GM08714 (cell line): ENCODE measurements at regions not wholly inside any gene's neighbourhood (a gene's known extent, or its start where the extent isn't known, plus 50 kb on each side); places are given as distances from the start of the nearest gene placed in this dataset.

Source experiments
- H3K4me3 ChIP-seq: fragments of 200-500 bp; sonication (Bioruptor generic); 2 replicates; pipeline ENCODE4 v1.5.1; 2014; ENCODE audit warnings: mild to moderate bottlenecking, low read length, inconsistent platforms
- ZNF274 ChIP-seq: IDR thresholded peaks from 2 replicates; pipeline ENCODE4 v1.6.1; 2012; ENCODE audit warnings: mild to moderate bottlenecking, low read depth, low read length

DNA sequence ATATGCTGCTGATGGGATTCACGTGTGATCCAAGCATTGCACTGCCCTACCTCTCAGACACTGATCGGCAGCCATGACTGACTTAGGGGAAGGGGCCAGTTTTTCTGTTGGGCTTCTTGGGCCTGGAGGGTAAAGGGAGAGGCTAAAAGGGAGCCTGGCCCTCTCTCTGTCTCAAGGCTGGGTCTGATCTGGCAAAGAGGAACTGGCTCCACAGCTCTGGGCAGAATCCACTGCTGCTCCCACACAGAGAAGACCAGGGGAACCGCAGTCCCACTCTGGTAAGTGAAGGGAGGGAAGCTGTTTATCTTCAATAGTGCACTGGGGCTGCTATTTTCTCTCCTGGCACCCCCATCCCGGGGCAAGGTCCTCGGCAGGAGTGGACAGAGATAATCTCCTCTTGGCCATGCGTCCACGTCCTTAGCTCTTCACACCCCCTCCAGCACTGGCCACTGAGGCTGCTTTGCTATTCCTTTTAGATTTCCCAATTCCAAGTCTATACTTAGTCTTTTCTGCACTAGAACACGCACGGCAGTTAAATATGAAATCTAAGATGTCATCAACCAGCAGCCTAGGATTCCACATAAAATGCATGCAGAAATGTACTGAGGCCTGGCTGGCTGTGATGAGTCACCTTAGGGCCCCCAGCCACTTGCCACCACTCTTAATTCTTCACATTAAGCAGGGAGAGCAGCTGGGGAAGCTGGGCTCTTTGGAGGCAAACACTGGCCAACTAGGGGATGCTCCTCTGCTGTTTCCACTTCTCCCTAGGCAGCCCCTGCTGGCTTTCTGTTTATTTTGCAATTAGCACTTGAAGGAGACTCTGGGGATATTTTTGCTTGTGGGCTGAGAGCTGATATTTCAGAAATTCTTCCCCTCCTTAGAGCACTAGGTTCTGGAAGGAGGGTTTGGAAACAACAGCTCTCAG is 87.8 kb upstream of the ARMC2 start:
- TF ChIP-seq ZNF274 = no peak
- H3K4me3 ChIP-seq = no peak overlapping the region

DNA sequence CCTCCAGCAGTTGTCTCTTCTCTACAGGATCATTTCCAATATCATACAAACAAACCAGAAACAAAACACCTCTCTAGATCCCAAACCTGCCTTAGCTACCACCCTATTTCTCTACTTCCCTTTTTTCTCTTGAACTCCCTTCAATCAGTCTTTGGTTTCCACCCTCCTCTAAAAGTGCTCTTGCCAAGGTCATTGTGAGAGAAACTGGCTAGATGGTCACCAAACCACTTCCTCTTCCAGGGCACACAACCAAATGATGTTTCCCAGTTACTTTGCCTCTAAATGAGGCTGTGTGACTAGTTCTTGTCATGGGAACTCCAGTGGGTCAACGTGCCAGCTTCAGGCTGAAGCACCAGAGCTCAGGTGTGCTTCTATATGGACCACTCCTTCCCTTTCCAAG is 85.8 kb upstream of the ARMC2 start:
- H3K4me3 ChIP-seq = no peak overlapping the region
- TF ChIP-seq ZNF274 = no peak

DNA sequence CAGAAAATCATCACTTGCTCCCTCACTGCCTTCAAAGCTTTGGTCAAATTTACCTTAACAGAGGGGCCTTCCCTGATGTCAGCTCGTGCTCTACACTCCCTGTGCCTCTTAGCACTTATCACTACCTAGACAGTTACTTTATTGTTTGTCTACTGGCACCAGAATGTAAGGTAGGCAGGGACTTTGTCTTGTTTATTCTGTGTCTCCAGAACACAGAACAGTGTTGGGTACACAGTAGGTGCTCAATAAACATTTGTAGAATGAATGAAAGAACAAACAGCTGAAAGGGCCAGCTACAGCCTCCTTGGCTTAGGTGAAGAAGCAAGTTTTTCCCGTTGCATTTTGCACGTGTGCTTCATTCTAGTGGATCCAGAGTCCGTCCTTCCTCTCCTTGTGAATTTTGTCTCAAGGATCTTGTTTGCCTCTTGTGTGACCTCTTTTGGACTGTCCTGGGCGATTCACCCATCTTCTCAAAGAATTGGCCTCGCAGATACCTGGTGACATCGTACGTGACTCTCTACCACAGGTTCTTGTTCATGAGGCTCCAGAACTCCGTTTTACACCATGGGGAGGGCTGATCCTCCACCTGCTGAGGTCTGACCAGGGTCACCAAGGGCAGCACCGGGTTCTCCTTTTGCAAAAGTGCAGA is 84.2 kb upstream of the ARMC2 start:
- no peak for TF ChIP-seq ZNF274
- no peak overlapping the region for H3K4me3 ChIP-seq

DNA sequence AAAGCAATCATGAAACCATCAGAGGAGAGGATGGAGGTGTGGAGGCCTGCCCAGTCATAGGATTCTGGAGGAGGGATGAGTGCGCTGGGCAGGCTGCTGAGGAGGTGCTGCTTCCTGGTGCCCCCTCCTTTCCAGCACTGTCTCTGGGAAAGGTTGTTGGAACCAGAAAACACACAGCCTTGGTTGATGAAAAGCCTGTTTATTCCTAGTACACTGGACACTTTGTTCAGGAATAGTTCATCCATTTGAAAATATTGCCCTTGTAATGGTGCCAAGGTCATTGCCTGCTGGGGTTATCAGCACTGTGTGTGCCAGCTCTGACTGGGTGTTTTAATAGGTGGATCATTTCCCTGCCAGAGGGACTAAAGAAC is 83.7 kb upstream of the ARMC2 start:
- no peak overlapping the region for H3K4me3 ChIP-seq
- TF ChIP-seq ZNF274 = no peak

GRCh38 chr6:108765495-108765894 is 82.7 kb upstream of the ARMC2 start:
- H3K4me3 ChIP-seq = no peak overlapping the region
- TF ChIP-seq ZNF274 = no peak

DNA sequence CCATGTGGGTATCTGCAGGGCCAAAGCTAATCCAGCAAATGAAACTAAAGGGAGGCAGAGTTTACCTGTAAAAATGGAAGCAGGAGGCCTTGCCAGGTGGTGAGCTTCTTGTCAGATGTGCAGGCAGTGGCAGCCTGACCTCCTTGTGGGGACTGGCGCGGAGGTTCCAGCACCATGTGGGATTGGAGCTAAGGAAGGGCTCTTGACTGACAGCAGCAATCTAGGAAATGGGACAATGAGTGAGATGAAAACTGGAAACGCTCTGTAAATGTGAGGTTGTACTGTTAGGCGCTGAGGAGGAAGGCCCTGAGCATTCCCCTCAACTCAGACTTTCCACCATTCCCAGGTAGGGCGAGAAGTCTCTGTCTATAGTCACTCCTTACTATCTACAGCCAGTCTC is 81.8 kb upstream of the ARMC2 start:
- no peak overlapping the region for H3K4me3 ChIP-seq
- TF ChIP-seq ZNF274 = no peak

- TF ChIP-seq ZNF274 = no peak
- no peak overlapping the region for H3K4me3 ChIP-seq
Observed at GRCh38 chr6:108766886-108767285, 81.3 kb upstream of the ARMC2 start.

DNA sequence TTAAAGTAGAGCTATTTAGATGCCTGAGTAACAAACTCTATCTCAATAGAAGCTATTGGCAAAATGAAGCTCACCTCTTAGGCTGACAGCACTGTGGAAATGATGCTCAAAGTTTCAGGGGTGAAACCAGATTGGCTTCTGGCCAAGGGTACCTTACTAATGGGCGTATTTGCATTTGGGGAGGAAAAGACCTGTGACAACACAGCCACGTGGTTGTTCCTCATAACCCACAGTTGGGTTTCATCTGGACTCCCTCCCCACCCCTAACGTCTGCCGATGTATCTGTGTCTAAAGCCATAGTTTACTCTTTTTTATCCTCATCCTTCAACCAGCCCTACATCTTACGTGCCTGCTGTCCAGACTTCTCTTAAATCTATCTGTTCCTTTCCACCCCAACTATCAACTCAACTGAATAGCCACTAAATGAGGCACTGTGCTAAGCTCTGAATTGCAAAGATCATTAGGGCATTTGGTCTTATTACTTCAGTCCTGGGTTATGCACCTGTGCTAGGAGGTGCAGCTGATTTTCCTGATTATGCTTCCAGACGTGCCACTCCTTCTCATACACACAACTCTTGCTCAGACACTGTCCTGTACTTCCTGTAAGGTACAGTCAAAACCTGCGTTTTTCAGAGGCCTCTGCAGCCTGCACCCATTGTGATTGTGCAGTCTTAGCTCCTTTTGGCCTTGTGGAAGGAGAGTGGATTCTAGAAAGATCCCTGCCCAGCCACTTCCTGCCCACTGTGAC is 80.6 kb upstream of the ARMC2 start:
- no peak overlapping the region for H3K4me3 ChIP-seq
- no peak for TF ChIP-seq ZNF274

- H3K4me3 ChIP-seq = no peak overlapping the region
- no peak for TF ChIP-seq ZNF274
Observed at GRCh38 chr6:108768166-108768555, 80.1 kb upstream of the ARMC2 start.

DNA sequence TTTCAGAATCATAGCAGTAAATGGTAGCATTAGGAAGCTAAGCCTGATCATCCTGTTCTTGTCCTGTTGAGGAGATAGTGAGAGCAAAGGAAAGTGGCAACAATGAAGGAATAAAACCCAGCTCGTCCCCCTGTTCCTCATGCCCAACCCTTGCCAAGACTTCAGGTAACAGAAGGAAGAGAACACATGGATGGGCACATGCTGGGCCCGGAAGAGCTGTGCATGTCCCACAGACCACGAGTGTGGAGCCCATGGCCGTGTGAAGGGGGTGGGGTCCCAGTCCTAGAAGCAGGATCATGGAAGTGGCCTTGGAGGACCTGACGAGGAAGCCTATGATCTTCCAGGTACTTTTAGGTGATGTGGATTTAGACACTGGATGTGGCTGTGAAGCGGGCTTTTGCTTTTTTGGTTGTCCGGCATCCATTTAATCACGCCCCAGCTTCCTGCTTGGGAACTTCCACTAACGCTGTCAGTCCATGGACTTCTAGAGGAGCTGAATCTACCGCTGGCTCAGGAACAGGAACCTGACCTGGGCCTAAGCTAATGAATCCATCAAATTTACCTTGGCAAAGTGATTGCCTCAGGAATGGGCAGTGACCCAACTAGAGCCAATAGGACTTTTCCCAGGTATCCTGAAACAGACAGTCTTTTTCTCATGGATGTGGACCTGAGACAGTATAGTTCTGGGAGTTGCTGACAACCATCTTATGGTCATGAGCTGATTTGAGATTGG is 79.3 kb upstream of the ARMC2 start:
- no peak for TF ChIP-seq ZNF274
- no peak overlapping the region for H3K4me3 ChIP-seq

- no peak for TF ChIP-seq ZNF274
- no peak overlapping the region for H3K4me3 ChIP-seq
Observed at GRCh38 chr6:108771421-108771820, 76.8 kb upstream of the ARMC2 start.

DNA sequence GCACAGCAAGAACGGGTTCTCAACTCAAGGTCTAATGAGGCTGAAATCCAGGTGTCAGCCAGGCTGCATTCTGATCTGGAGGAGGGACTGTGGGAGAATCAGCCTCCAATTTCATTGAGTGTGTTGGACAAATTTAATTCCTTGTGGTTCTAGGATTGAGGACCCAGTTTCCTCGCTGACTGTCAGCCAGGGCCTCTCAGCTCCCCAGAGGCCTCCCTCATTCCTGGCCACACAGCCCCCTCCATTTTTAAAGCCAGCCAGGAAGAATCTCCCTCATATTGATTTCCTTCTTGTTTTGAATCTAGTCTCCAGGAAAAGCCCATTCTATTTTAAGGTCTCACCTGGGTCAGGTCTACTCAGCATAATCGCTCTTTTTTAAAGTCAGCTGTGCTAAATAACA is 73.7 kb upstream of the ARMC2 start:
- TF ChIP-seq ZNF274 = no peak

GRCh38 chr6:108777536-108777935 is 70.7 kb upstream of the ARMC2 start:
- no peak for TF ChIP-seq ZNF274
- no peak overlapping the region for H3K4me3 ChIP-seq

More for the DNA sequence above, 73.7 kb upstream of the ARMC2 start:
- no peak overlapping the region for H3K4me3 ChIP-seq
